OCI-LY1 (cell line): ENCODE measurements at regions not wholly inside any gene's neighbourhood (a gene's known extent, or its start where the extent isn't known, plus 50 kb on each side); places are given as distances from the start of the nearest gene placed in this dataset.

Source experiments
- H2AFZ ChIP-seq: fragments of 200-600 bp; sonication (generic), shearing (Covaris generic); 2 replicates; pipeline ENCODE4 v1.6.0; 2014; ENCODE audit warnings: antibody characterized with exemption, mild to moderate bottlenecking, low read length
- H3F3A ChIP-seq: fragments of 200-600 bp; sonication (generic), shearing (Covaris generic); 2 replicates; pipeline ENCODE4 v1.6.0; 2014; ENCODE audit warnings: mild to moderate bottlenecking, antibody characterized with exemption, low read length, moderate library complexity; ENCODE audit not compliant: insufficient read depth
- H3K27ac ChIP-seq: fragments of 200-600 bp; sonication (generic); 2 replicates; pipeline ENCODE4 v1.5.1; 2014; ENCODE audit warnings: low read length, mixed run types, mild to moderate bottlenecking, low read depth; ENCODE audit not compliant: poor library complexity, severe bottlenecking
- H3K27me3 ChIP-seq: fragments of 200-600 bp; sonication (generic); 2 replicates; pipeline ENCODE4 v1.6.0; 2014; ENCODE audit warnings: antibody characterized with exemption, mild to moderate bottlenecking, low read length, moderate library complexity; ENCODE audit not compliant: insufficient read depth
- H3K36me3 ChIP-seq: fragments of 200-600 bp; sonication (generic); 2 replicates; pipeline ENCODE4 v1.6.1; 2014; ENCODE audit warnings: mild to moderate bottlenecking, antibody characterized with exemption, low read length, moderate library complexity, mixed read lengths; ENCODE audit not compliant: insufficient read depth
- H3K4me1 ChIP-seq: fragments of 200-600 bp; sonication (generic); 2 replicates; pipeline ENCODE4 v1.5.1; 2014; ENCODE audit warnings: mild to moderate bottlenecking, low read length, moderate library complexity; ENCODE audit not compliant: insufficient read depth, severe bottlenecking
- H3K4me2 ChIP-seq: fragments of 200-600 bp; sonication (generic), shearing (Covaris generic); 2 replicates; pipeline ENCODE4 v1.6.1; 2014; ENCODE audit warnings: low read length
- H3K4me3 ChIP-seq: fragments of 200-600 bp; sonication (generic); 2 replicates; pipeline ENCODE4 v1.5.1; 2014; ENCODE audit warnings: low read length, low read depth, mild to moderate bottlenecking, mixed read lengths; ENCODE audit not compliant: poor library complexity, severe bottlenecking
- H3K79me2 ChIP-seq: fragments of 200-600 bp; shearing (Covaris generic); 2 replicates; pipeline ENCODE4 v1.6.1; 2016; ENCODE audit warnings: mixed run types, low read length, mixed read lengths; ENCODE audit not compliant: insufficient read depth
- H3K9ac ChIP-seq: fragments of 200-600 bp; sonication (generic), shearing (Covaris generic); 2 replicates; pipeline ENCODE4 v1.6.1; 2014; ENCODE audit warnings: mild to moderate bottlenecking, low read length, mixed read lengths
- H3K9me2 ChIP-seq: fragments of 200-600 bp; sonication (generic), shearing (Covaris generic); 2 replicates; pipeline ENCODE4 v1.6.1; 2014; ENCODE audit warnings: low read depth, mild to moderate bottlenecking, low read length, mixed read lengths
- H3K9me3 ChIP-seq: fragments of 200-600 bp; shearing (Covaris generic); 2 replicates; pipeline ENCODE4 v1.6.1; 2014; ENCODE audit warnings: low read length, mixed read lengths
- H4K20me1 ChIP-seq: fragments of 200-600 bp; sonication (generic), shearing (Covaris generic); 2 replicates; pipeline ENCODE4 v1.6.0; 2016; ENCODE audit warnings: mild to moderate bottlenecking, low read length; ENCODE audit not compliant: insufficient read depth
- CTCF ChIP-seq: fragments of 200-600 bp; sonication (generic), shearing (Covaris generic); IDR thresholded peaks from 2 replicates; pipeline ENCODE4 v1.5.1; 2017; ENCODE audit warnings: mild to moderate bottlenecking, antibody characterized with exemption, low read length, moderate library complexity, mixed read lengths
- EZH2 ChIP-seq: fragments of 200-600 bp; sonication (generic), shearing (Covaris generic); IDR thresholded peaks from 2 replicates; pipeline ENCODE4 v1.8.0; 2017; ENCODE audit warnings: borderline replicate concordance, mixed run types, mild to moderate bottlenecking, antibody characterized with exemption, low read length, moderate library complexity, mixed read lengths

- Histone ChIP-seq H3K36me3 (no peaks in the 10 kb centered on the region), H3K79me2 (no peaks in the 10 kb centered on the region), H4K20me1 (no peaks in the 10 kb centered on the region), H3K4me3 (no peak overlapping the region), H3K27me3 (no peaks in the 10 kb centered on the region), H3K27ac (no peak overlapping the region), H3K9ac (no peak overlapping the region), H2AFZ (no peak overlapping the region), H3K9me2 (no peaks in the 10 kb centered on the region), H3K4me1 (no peaks in the 10 kb centered on the region), H3K4me2 (no peak overlapping the region), H3K9me3 (no peaks in the 10 kb centered on the region), H3F3A (no peaks in the 10 kb centered on the region)
- TF ChIP-seq EZH2 (no peak), CTCF (no peak)
Observed at GRCh38 chr5:153212471-153212870, 278.0 kb upstream of the GRIA1 start.

GRCh38 chr5:153222936-153223335 is 267.5 kb upstream of the GRIA1 start:
- Histone ChIP-seq H3K4me3 (no peak overlapping the region), H3K79me2 (no peaks in the 10 kb centered on the region), H3K9me2 (no peaks in the 10 kb centered on the region), H3K27ac (no peak overlapping the region), H3K4me1 (no peaks in the 10 kb centered on the region), H3K9me3 (no peaks in the 10 kb centered on the region), H2AFZ (no peak overlapping the region), H3K27me3 (no peaks in the 10 kb centered on the region), H3K36me3 (no peaks in the 10 kb centered on the region), H4K20me1 (no peaks in the 10 kb centered on the region), H3K4me2 (no peak overlapping the region), H3K9ac (no peak overlapping the region), H3F3A (no peaks in the 10 kb centered on the region)
- TF ChIP-seq EZH2 = no peak
- TF ChIP-seq CTCF = no peak

DNA sequence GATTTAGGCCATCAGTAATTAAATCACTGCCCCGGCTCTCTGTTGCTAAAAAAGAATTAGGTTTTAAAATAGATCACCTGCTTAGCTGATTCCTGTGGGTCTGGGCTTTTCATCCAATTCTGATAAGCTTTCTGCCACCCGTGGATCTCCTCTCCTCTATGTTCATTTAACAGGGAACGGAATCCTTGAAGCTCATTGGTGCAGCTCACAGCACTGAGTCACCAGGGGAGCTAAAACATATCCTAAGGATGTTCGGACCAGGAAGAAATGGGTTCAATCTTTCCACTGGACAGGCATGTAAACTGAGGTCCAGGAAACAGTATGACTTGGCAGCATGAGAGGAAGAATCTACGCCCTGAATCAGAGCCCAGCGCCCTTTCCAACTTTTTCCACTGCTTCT is 267.1 kb upstream of the GRIA1 start:
- Histone ChIP-seq H3K79me2 (no peaks in the 10 kb centered on the region), H3F3A (no peaks in the 10 kb centered on the region), H3K9me3 (no peaks in the 10 kb centered on the region), H3K27ac (no peak overlapping the region), H4K20me1 (no peaks in the 10 kb centered on the region), H3K9ac (no peak overlapping the region), H2AFZ (no peak overlapping the region), H3K4me2 (no peak overlapping the region), H3K36me3 (no peaks in the 10 kb centered on the region), H3K4me1 (no peaks in the 10 kb centered on the region), H3K27me3 (no peaks in the 10 kb centered on the region), H3K4me3 (no peak overlapping the region), H3K9me2 (no peaks in the 10 kb centered on the region)
- TF ChIP-seq CTCF (no peak), EZH2 (no peak)
